Thyroid gland (tissue), 4 donors: ENCODE measurements at regions not wholly inside any gene's neighbourhood (a gene's known extent, or its start where the extent isn't known, plus 50 kb on each side); places are given as distances from the start of the nearest gene placed in this dataset.

Experiments used
- DNase-seq, 2 donors: peaks; one replicate each; pipeline ENCODE4 v3.0.0-alpha.2; 2019
- H3K27ac ChIP-seq, 3 donors: fragments of 200-600 bp; sonication (generic); 1 replicate in 2 of 3; 2 replicates in 1 of 3; pipeline ENCODE4 v1.5.1; 2016 to 2019; ENCODE audit warnings: mild to moderate bottlenecking in 1 of 3, moderate library complexity in 1 of 3
- H3K27me3 ChIP-seq: fragments of 200-600 bp; sonication (generic); one replicate; pipeline ENCODE4 v1.5.1; 2019
- H3K36me3 ChIP-seq, 2 donors: fragments of 200-600 bp; sonication (generic); one replicate each; pipeline ENCODE4 v1.5.1; 2016 to 2019
- H3K4me1 ChIP-seq, 2 donors: fragments of 200-600 bp; sonication (generic); one replicate each; pipeline ENCODE4 v1.5.1; 2017 to 2019
- H3K4me3 ChIP-seq, 3 donors: fragments of 200-600 bp; sonication (generic); replicated peaks in 1 of 3; 1 replicate in 2 of 3; 2 replicates in 1 of 3; pipeline ENCODE4 v1.5.1; 2016; ENCODE audit warnings: mild to moderate bottlenecking in 1 of 3
- H3K9me3 ChIP-seq: fragments of 200-600 bp; sonication (generic); one replicate; pipeline ENCODE4 v1.5.1; 2017
- POLR2A ChIP-seq, 2 donors: fragments of 450-650 bp; IDR thresholded peaks; one replicate each; pipeline ENCODE4 v1.6.1; 2017; ENCODE audit warnings: antibody characterized with exemption in 2 of 2, mild to moderate bottlenecking in 2 of 2, moderate library complexity in 1 of 2
- WGBS, 2 donors: methylation state at CpG; one replicate each; pipeline ENCODE4 v1.1.5; 2017; 5-methylcytosine and 5-hydroxymethylcytosine counted together
- intact Hi-C: fragments of 100-400 bp; cut with DNase I; formaldehyde crosslinking; loops from one replicate; pipeline ENCODE4 v1.15.1; 2023
- TF ChIP-seq, protein P1 (sequence below), 6 experiments: fragments of 200-600 bp in 3 of 6; fragments of 450-650 bp in 3 of 6; sonication (generic) in 3 of 6; IDR thresholded peaks; one replicate each; pipeline ENCODE4 v1.5.1; 2016 to 2019; ENCODE audit warnings: antibody characterized with exemption in 6 of 6, mild to moderate bottlenecking in 2 of 6, inconsistent platforms in 1 of 6, moderate library complexity in 1 of 6

DNA sequence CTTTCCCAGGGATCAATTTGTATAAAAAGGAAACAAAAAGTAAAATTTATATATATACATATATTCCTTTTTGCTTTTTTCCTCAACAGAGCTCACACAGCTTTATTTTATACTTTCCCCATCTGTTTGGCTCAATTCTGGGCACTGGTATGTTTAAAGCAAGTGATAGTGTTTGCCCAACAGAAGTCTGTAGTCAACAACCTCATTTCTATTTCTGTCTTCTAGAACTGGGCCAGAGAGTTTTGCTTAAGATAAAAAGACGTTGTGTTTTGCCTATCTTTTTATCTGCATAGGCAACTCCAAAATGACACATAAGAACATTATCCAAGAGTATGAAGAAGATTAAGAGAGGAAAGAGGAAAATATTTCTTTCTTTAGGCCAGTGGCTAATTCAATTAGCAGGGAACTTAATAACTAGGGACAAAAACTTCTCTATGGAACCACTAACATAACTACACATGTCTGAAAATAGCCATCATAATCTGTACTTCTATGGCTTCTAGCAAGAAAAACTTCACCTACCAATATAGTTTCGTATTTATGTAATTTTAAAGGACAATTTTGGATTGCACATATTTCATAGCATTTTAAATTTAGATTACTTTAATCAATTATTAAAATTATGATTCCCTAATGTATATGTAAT is 1300.5 kb downstream of the ARAP2 start:
- H3K27ac ChIP-seq, result no peak overlapping the region
- no peaks in the 10 kb centered on the region for H3K4me1 ChIP-seq
- intact Hi-C loops, result no loop called here
- 80 to 83% methylated on average over 2 of the region's 2 CpGs for WGBS, 2 donors
- H3K36me3 ChIP-seq, result no peaks in the 10 kb centered on the region
- TF ChIP-seq POLR2A (IDR thresholded peaks at IDR 0.05), result no peak
- DNase-seq, result no peak
- no peak overlapping the region for H3K4me3 ChIP-seq
- no peaks in the 10 kb centered on the region for H3K27me3 ChIP-seq
- no peaks in the 10 kb centered on the region for H3K9me3 ChIP-seq

DNA sequence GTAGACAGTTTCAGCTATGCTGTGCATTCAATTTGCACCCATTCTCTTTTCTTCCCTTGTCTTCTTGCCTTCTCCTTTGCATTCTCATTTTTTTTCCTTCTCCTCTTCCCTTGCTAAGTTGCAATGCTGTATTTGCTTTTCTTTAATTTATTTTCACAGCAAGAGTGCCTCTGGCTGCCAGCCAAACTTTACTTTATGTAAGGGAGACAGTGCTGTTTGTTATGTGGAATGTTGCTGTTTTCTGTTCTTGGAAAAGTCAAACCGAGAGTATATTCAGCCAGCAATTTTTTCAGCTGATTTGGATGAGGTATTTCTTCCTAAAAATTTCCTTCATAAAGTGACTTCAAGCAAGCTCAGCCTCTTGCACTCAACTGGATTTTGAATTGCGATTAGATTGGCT is 1293.4 kb downstream of the ARAP2 start:
- Histone ChIP-seq H3K27ac (no peak overlapping the region), H3K4me1 (peaks cover 0 to 6% of the 10 kb centered on the region in 2 donors), H3K9me3 (no peaks in the 10 kb centered on the region), H3K27me3 (no peaks in the 10 kb centered on the region), H3K4me3 (no peak overlapping the region), H3K36me3 (no peaks in the 10 kb centered on the region)
- intact Hi-C loops, result no loop called here
- DNase-seq, result peak; percentile 34 to 58
- TF ChIP-seq, protein P1, sequence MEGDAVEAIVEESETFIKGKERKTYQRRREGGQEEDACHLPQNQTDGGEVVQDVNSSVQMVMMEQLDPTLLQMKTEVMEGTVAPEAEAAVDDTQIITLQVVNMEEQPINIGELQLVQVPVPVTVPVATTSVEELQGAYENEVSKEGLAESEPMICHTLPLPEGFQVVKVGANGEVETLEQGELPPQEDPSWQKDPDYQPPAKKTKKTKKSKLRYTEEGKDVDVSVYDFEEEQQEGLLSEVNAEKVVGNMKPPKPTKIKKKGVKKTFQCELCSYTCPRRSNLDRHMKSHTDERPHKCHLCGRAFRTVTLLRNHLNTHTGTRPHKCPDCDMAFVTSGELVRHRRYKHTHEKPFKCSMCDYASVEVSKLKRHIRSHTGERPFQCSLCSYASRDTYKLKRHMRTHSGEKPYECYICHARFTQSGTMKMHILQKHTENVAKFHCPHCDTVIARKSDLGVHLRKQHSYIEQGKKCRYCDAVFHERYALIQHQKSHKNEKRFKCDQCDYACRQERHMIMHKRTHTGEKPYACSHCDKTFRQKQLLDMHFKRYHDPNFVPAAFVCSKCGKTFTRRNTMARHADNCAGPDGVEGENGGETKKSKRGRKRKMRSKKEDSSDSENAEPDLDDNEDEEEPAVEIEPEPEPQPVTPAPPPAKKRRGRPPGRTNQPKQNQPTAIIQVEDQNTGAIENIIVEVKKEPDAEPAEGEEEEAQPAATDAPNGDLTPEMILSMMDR (IDR thresholded peaks at IDR 0.05), result no peak
- TF ChIP-seq POLR2A (IDR thresholded peaks at IDR 0.05), result no peak
- WGBS, 2 donors, result 38 to 46% methylated on average over 2 of the region's 2 CpGs

DNA sequence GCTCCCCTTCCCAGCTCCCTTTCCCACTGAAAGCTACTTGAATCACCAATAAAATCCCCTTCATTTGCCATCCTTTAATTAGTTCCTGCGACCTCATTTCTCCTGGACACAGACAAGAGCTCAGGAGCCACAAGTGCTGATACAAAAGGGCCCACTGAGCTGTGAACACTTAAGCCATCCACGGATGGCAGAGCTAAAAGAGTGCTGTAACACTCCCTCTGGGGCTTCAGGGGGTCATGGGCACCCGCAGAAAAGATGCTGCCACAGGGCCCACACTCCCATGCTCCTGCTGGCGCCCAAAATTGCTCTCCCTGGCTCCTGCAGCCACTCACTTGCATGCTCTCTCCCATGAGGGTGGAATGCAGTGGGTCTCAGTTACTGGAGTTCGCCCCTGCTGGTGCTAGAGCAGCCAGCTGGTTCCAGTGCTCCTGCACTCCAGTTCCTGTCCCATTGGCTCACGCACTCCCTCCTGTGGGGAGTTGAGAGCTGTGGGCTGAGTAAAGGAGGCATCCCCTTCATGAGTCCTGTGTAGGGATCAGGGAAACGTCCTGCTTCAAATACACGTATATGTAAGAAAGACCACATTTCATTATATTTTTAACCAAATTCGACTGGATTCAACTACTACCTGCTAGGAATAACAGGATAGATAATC is 1291.0 kb downstream of the ARAP2 start:
- intact Hi-C loops, result no loop called here
- H3K27me3 ChIP-seq, result no peaks in the 10 kb centered on the region
- no peaks in the 10 kb centered on the region for H3K36me3 ChIP-seq
- H3K4me3 ChIP-seq, result no peak overlapping the region
- no peak for DNase-seq
- no peaks in the 10 kb centered on the region for H3K9me3 ChIP-seq
- H3K27ac ChIP-seq, result no peak overlapping the region
- 83 to 85% methylated on average over 9 of the region's 9 CpGs for WGBS, 2 donors
- peaks cover 0 to 6% of the 10 kb centered on the region in 2 donors for H3K4me1 ChIP-seq
- TF ChIP-seq, protein P1 (IDR thresholded peaks at IDR 0.05), result no peak
- TF ChIP-seq POLR2A (IDR thresholded peaks at IDR 0.05), result no peak

DNA sequence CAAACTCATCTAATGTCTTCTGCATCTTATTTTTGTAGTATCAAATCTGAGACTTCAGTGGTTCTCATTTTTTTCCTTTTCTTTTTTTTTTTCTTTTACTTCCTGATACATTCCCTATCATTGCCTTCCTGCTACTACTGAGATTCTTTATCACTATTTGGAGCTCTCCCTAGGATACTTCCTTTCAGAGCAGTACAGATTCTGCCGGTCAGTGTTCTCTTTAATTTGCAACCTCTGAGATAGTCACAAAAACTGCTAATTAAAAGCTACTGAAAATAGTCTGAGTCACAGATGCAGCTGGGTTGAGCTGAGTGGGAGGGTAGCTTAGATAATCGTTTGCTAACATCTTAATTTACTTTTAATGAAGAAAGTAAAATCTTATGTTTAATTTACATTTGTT is 1279.7 kb downstream of the ARAP2 start:
- Histone ChIP-seq H3K9me3 (no peaks in the 10 kb centered on the region), H3K4me1 (no peaks in the 10 kb centered on the region), H3K27ac (no peak overlapping the region), H3K4me3 (no peak overlapping the region), H3K27me3 (no peaks in the 10 kb centered on the region), H3K36me3 (no peaks in the 10 kb centered on the region)
- intact Hi-C loops, result no loop called here
- TF ChIP-seq, protein P1 (IDR thresholded peaks at IDR 0.05), result no peak
- no peak for TF ChIP-seq POLR2A (IDR thresholded peaks at IDR 0.05)
- 40 to 46% methylated on average over 2 of the region's 2 CpGs for WGBS, 2 donors
- DNase-seq, result no peak

DNA sequence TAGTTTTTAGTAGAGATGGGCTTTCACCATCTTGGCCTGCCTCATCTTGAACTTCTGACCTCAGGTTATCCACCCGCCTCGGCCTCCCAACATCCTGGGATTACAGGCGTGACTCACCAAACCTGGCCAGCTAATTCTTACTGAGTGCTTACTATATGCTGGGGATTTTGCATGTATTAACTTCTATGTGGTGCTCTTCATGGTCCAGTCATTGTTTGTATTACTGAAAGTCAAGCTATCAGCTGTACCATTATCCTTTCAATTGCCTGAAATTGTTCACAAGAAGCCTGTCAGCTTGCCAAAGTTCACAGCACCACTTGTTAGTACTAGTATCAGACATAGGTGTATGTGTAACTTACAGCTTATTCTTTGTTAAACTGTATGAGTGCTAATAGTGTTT is 1272.1 kb downstream of the ARAP2 start:
- Histone ChIP-seq H3K27me3 (no peaks in the 10 kb centered on the region), H3K4me1 (no peaks in the 10 kb centered on the region), H3K9me3 (no peaks in the 10 kb centered on the region), H3K4me3 (no peak overlapping the region), H3K27ac (no peak overlapping the region), H3K36me3 (no peaks in the 10 kb centered on the region)
- DNase-seq, result no peak
- 93 to 95% methylated on average over 3 of the region's 3 CpGs for WGBS, 2 donors
- TF ChIP-seq, protein P1 (IDR thresholded peaks at IDR 0.05), result no peak
- TF ChIP-seq POLR2A (IDR thresholded peaks at IDR 0.05), result no peak
- intact Hi-C loops, result no loop called here
